ENCODE measurements at regions not wholly inside any gene's neighbourhood (a gene's known extent, or its start where the extent isn't known, plus 50 kb on each side); places are given as distances from the start of the nearest gene placed in this dataset.

GRCh38 chr11:29734287-29734686, 282.5 kb downstream of the KCNA4 start:
- POLR2A ChIA-PET = no interaction called here
- DNase-seq (ENCODE audit: extremely low spot score) = no peak
- CTCF ChIA-PET = no interaction called here
- TF ChIP-seq CTCF (IDR thresholded peaks at IDR 0.05; ENCODE audit: control extremely low read depth, extremely low read depth, low read depth, missing control alignments) = no peak

- no peak for DNase-seq (ENCODE audit: extremely low spot score)
- POLR2A ChIA-PET = no interaction called here
- no peak for TF ChIP-seq CTCF (IDR thresholded peaks at IDR 0.05; ENCODE audit: control extremely low read depth, extremely low read depth, low read depth, missing control alignments)
- CTCF ChIA-PET = no interaction called here
Measured at GRCh38 chr11:29713831-29714320, 303.0 kb downstream of the KCNA4 start.

GRCh38 chr11:29712616-29713015, 304.2 kb downstream of the KCNA4 start:
- DNase-seq (ENCODE audit: extremely low spot score) = no peak
- ChIA-PET CTCF (no interaction called here), POLR2A (no interaction called here)
- no peak for TF ChIP-seq CTCF (IDR thresholded peaks at IDR 0.05; ENCODE audit: control extremely low read depth, extremely low read depth, low read depth, missing control alignments)

GRCh38 chr11:29707924-29708323, 308.9 kb downstream of the KCNA4 start:
- DNase-seq (ENCODE audit: extremely low spot score) = no peak
- CTCF ChIA-PET = interaction anchor here (1.2 kb wide), 1 partner anchor 17 kb away, joined by 3 read pairs; no protein-coding TSS in a partner anchor
- POLR2A ChIA-PET = no interaction called here
- no peak for TF ChIP-seq CTCF (IDR thresholded peaks at IDR 0.05; ENCODE audit: control extremely low read depth, extremely low read depth, low read depth, missing control alignments)

GRCh38 chr11:29685361-29685760, 331.5 kb downstream of the KCNA4 start:
- ChIA-PET CTCF (no interaction called here), POLR2A (no interaction called here)
- DNase-seq (ENCODE audit: extremely low spot score) = no peak
- no peak for TF ChIP-seq CTCF (IDR thresholded peaks at IDR 0.05; ENCODE audit: control extremely low read depth, extremely low read depth, low read depth, missing control alignments)

- no peak for DNase-seq (ENCODE audit: extremely low spot score)
- ChIA-PET POLR2A (no interaction called here), CTCF (no interaction called here)
- no peak for TF ChIP-seq CTCF (IDR thresholded peaks at IDR 0.05; ENCODE audit: control extremely low read depth, extremely low read depth, low read depth, missing control alignments)
Measured at GRCh38 chr11:29682856-29683255, 334.0 kb downstream of the KCNA4 start.

GRCh38 chr11:29679996-29680395, 336.8 kb downstream of the KCNA4 start:
- CTCF ChIA-PET = no interaction called here
- no peak for DNase-seq (ENCODE audit: extremely low spot score)
- TF ChIP-seq CTCF (IDR thresholded peaks at IDR 0.05; ENCODE audit: control extremely low read depth, extremely low read depth, low read depth, missing control alignments) = no peak
- POLR2A ChIA-PET = no interaction called here

Measured in GM10248 (cell line).